Astrocyte (in vitro differentiated cells and primary cell): ENCODE measurements at regions not wholly inside any gene's neighbourhood (a gene's known extent, or its start where the extent isn't known, plus 50 kb on each side); places are given as distances from the start of the nearest gene placed in this dataset.

Source experiments
- DNase-seq: peaks from one replicate; pipeline ENCODE4 v3.0.0-alpha.2; 2010; ENCODE audit warnings: low read depth
- FAIRE-seq: peaks from 2 replicates; lab custom pipeline; 2011; peaks lifted over from hg19 to GRCh38; lab: Jason Lieb, UNC
- H2AFZ ChIP-seq: 2 replicates; pipeline ENCODE4 v1.6.0; 2012; ENCODE audit warnings: low read depth, low read length, inconsistent platforms
- H3K27ac ChIP-seq: 2 replicates; pipeline ENCODE4 v1.5.1; 2011; ENCODE audit warnings: low read depth, low read length, inconsistent platforms
- H3K27me3 ChIP-seq: 2 replicates; pipeline ENCODE4 v1.6.0; 2011; ENCODE audit warnings: low read length, inconsistent platforms; ENCODE audit not compliant: insufficient read depth
- H3K36me3 ChIP-seq: 2 replicates; pipeline ENCODE4 v1.5.1; 2011; ENCODE audit warnings: low read length, inconsistent platforms; ENCODE audit not compliant: insufficient read depth
- H3K4me1 ChIP-seq: 2 replicates; pipeline ENCODE4 v1.5.1; 2011; ENCODE audit warnings: low read length, inconsistent platforms; ENCODE audit not compliant: insufficient read depth
- H3K4me2 ChIP-seq: 2 replicates; pipeline ENCODE4 v1.6.0; 2012; ENCODE audit warnings: low read length, inconsistent platforms
- H3K4me3 ChIP-seq: 2 replicates; pipeline ENCODE4 v1.5.1; 2011; ENCODE audit warnings: low read depth, mild to moderate bottlenecking, low read length, inconsistent platforms; ENCODE audit not compliant: insufficient read depth
- H3K79me2 ChIP-seq: 2 replicates; pipeline ENCODE4 v1.6.0; 2012; ENCODE audit warnings: mild to moderate bottlenecking, low read length, inconsistent platforms; ENCODE audit not compliant: insufficient read depth
- H3K9ac ChIP-seq: 2 replicates; pipeline ENCODE4 v1.6.0; 2012; ENCODE audit warnings: mild to moderate bottlenecking, low read length, inconsistent platforms
- H3K9me3 ChIP-seq: 2 replicates; pipeline ENCODE4 v1.5.1; 2012; ENCODE audit warnings: low read depth, mild to moderate bottlenecking, low read length, inconsistent platforms; ENCODE audit not compliant: insufficient read depth
- H4K20me1 ChIP-seq: 2 replicates; pipeline ENCODE4 v1.6.0; 2012; ENCODE audit warnings: low read length, inconsistent platforms; ENCODE audit not compliant: insufficient read depth
- H3K27ac Mint-ChIP-seq: one replicate; pipeline ENCODE4 v1.8.0; 2021; ENCODE audit warnings: mild to moderate bottlenecking, mixed read lengths; ENCODE audit not compliant: unreplicated experiment
- H3K27me3 Mint-ChIP-seq: one replicate; pipeline ENCODE4 v1.8.0; 2021; ENCODE audit warnings: low read depth, mixed read lengths; ENCODE audit not compliant: unreplicated experiment
- H3K36me3 Mint-ChIP-seq: one replicate; pipeline ENCODE4 v1.8.0; 2021; ENCODE audit warnings: low read depth, mixed read lengths; ENCODE audit not compliant: unreplicated experiment
- H3K4me1 Mint-ChIP-seq: one replicate; pipeline ENCODE4 v1.8.0; 2021; ENCODE audit warnings: low read depth, mixed read lengths; ENCODE audit not compliant: unreplicated experiment
- H3K4me3 Mint-ChIP-seq: one replicate; pipeline ENCODE4 v1.8.0; 2021; ENCODE audit warnings: mild to moderate bottlenecking, moderate library complexity, mixed read lengths; ENCODE audit not compliant: unreplicated experiment
- H3K9me3 Mint-ChIP-seq: one replicate; pipeline ENCODE4 v1.8.0; 2021; ENCODE audit warnings: mild to moderate bottlenecking, mixed read lengths; ENCODE audit not compliant: unreplicated experiment
- EZH2 ChIP-seq: IDR thresholded peaks from 2 replicates; pipeline ENCODE4 v1.6.1; 2012; ENCODE audit warnings: mild to moderate bottlenecking, low read length, inconsistent platforms; ENCODE audit not compliant: insufficient read depth
- TF ChIP-seq, protein P1 (sequence below): IDR thresholded peaks from 2 replicates; pipeline ENCODE4 v1.5.1; 2011; ENCODE audit warnings: low read depth, mild to moderate bottlenecking, inconsistent platforms, low read length, moderate library complexity; ENCODE audit not compliant: insufficient read depth

DNA sequence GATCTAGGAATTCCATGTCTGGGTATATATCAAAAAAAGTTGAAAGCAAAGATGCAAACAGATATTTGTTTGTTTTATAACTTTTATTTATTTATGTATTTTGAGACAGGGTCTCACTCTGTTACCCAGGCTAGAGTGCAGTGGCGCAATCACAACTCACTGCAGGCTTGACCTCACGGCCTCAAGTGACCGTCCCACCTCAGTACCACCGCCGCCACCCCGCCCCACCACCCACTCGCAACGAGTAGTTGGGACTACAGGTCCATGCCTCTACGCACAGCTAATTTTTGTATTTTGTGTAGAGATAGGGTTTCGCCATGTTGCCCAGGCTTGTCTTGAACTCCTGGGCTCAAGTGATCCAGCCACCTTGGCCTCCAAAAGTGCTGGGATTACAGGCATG is 66.5 kb upstream of the KTN1 start:
- Histone ChIP-seq H3K36me3 (no peaks in the 10 kb centered on the region), H3K79me2 (no peaks in the 10 kb centered on the region), H3K9ac (no peak overlapping the region), H3K4me3 (no peak overlapping the region), H4K20me1 (no peaks in the 10 kb centered on the region), H3K27ac (no peak overlapping the region), H3K4me2 (no peak overlapping the region), H3K4me1 (peaks cover 16% of the 10 kb centered on the region), H3K9me3 (no peaks in the 10 kb centered on the region), H2AFZ (no peak overlapping the region), H3K27me3 (no peaks in the 10 kb centered on the region)
- no peaks in the 10 kb centered on the region for H3K27me3 Mint-ChIP-seq
- TF ChIP-seq, protein P1, sequence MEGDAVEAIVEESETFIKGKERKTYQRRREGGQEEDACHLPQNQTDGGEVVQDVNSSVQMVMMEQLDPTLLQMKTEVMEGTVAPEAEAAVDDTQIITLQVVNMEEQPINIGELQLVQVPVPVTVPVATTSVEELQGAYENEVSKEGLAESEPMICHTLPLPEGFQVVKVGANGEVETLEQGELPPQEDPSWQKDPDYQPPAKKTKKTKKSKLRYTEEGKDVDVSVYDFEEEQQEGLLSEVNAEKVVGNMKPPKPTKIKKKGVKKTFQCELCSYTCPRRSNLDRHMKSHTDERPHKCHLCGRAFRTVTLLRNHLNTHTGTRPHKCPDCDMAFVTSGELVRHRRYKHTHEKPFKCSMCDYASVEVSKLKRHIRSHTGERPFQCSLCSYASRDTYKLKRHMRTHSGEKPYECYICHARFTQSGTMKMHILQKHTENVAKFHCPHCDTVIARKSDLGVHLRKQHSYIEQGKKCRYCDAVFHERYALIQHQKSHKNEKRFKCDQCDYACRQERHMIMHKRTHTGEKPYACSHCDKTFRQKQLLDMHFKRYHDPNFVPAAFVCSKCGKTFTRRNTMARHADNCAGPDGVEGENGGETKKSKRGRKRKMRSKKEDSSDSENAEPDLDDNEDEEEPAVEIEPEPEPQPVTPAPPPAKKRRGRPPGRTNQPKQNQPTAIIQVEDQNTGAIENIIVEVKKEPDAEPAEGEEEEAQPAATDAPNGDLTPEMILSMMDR = no peak
- no peak for TF ChIP-seq EZH2
- no peak overlapping the region for H3K27ac Mint-ChIP-seq
- H3K4me3 Mint-ChIP-seq = no peak overlapping the region
- no peak for FAIRE-seq
- DNase-seq = no peak
- peaks cover 6% of the 10 kb centered on the region for H3K4me1 Mint-ChIP-seq
- peaks cover 3% of the 10 kb centered on the region for H3K9me3 Mint-ChIP-seq
- H3K36me3 Mint-ChIP-seq = no peaks in the 10 kb centered on the region

GRCh38 chr14:55514819-55515490 is 65.1 kb upstream of the KTN1 start:
- H3K27ac ChIP-seq = no peak overlapping the region
- no peak overlapping the region for H3K27ac Mint-ChIP-seq
- no peaks in the 10 kb centered on the region for H3K9me3 ChIP-seq
- H3K36me3 ChIP-seq = no peaks in the 10 kb centered on the region
- H3K27me3 ChIP-seq = no peaks in the 10 kb centered on the region
- no peak for TF ChIP-seq EZH2
- TF ChIP-seq, protein P1 = no peak
- H3K79me2 ChIP-seq = no peaks in the 10 kb centered on the region
- no peak overlapping the region for H3K4me3 Mint-ChIP-seq
- no peak overlapping the region for H3K4me3 ChIP-seq
- DNase-seq = peak; percentile 84
- no peaks in the 10 kb centered on the region for H4K20me1 ChIP-seq
- FAIRE-seq = peak; percentile 86
- peaks cover 3% of the 10 kb centered on the region for H3K9me3 Mint-ChIP-seq
- H3K36me3 Mint-ChIP-seq = no peaks in the 10 kb centered on the region
- H2AFZ ChIP-seq = peak overlapping the region; percentile 54
- peak overlapping the region; percentile 79 for H3K4me2 ChIP-seq
- H3K4me1 ChIP-seq = peaks cover 16% of the 10 kb centered on the region
- no peaks in the 10 kb centered on the region for H3K27me3 Mint-ChIP-seq
- no peak overlapping the region for H3K9ac ChIP-seq
- peaks cover 6% of the 10 kb centered on the region for H3K4me1 Mint-ChIP-seq

DNA sequence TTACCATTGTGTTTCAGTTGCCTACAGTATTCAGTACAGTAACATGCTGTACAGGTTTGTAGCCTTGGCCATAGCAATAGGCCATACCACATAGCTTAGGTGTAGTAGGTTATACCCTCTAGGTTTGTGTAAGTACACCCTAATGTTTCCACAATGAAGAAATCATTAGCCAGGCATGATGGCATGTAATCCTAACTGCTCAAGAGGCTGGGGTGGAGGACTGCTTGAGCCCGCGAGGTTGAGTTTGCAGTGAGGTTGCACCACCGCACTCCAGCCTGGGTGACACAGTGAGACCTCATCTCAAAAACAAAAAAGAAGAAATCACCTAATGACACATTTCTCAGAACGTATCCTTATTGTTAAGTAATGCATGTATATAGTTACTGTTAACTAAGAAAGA is 63.2 kb upstream of the KTN1 start:
- no peak for FAIRE-seq
- no peak overlapping the region for H3K27ac ChIP-seq
- H3K9me3 ChIP-seq = no peaks in the 10 kb centered on the region
- H4K20me1 ChIP-seq = no peaks in the 10 kb centered on the region
- no peak overlapping the region for H2AFZ ChIP-seq
- H3K27ac Mint-ChIP-seq = no peak overlapping the region
- no peaks in the 10 kb centered on the region for H3K27me3 ChIP-seq
- no peaks in the 10 kb centered on the region for H3K79me2 ChIP-seq
- no peaks in the 10 kb centered on the region for H3K36me3 Mint-ChIP-seq
- H3K4me3 ChIP-seq = no peak overlapping the region
- no peak for DNase-seq
- H3K36me3 ChIP-seq = no peaks in the 10 kb centered on the region
- no peaks in the 10 kb centered on the region for H3K27me3 Mint-ChIP-seq
- H3K4me1 ChIP-seq = peaks cover 16% of the 10 kb centered on the region
- TF ChIP-seq, protein P1 = no peak
- TF ChIP-seq EZH2 = no peak
- peaks cover 6% of the 10 kb centered on the region for H3K4me1 Mint-ChIP-seq
- no peaks in the 10 kb centered on the region for H3K9me3 Mint-ChIP-seq
- H3K4me2 ChIP-seq = no peak overlapping the region
- H3K9ac ChIP-seq = no peak overlapping the region
- no peak overlapping the region for H3K4me3 Mint-ChIP-seq
